ENCODE measurements at regions not wholly inside any gene's neighbourhood (a gene's known extent, or its start where the extent isn't known, plus 50 kb on each side); places are given as distances from the start of the nearest gene placed in this dataset.

DNA sequence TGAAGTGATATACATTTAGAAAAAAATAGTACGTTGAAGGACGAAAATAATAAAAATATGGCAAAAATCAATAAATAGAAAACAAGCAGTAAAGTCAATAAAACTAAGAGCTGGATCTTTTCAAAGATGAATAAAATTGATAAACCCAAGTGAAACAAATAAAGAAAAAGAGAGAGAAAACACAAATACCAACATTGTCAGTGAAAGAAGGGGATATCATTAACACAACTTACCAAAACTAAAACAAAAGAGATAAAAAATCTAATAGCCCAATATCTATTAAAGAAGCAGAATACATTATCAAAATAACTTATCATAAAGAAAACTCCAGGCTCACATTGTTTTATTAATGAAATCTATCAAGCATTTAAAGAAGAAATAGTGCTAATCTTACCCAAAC, 675.1 kb downstream of the UQCRFS1 start:
- TF ChIP-seq HDAC2 (IDR thresholded peaks at IDR 0.05): no peak
- TF ChIP-seq, protein P1, sequence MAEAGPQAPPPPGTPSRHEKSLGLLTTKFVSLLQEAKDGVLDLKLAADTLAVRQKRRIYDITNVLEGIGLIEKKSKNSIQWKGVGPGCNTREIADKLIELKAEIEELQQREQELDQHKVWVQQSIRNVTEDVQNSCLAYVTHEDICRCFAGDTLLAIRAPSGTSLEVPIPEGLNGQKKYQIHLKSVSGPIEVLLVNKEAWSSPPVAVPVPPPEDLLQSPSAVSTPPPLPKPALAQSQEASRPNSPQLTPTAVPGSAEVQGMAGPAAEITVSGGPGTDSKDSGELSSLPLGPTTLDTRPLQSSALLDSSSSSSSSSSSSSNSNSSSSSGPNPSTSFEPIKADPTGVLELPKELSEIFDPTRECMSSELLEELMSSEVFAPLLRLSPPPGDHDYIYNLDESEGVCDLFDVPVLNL (IDR thresholded peaks at IDR 0.05; ENCODE audit: low read depth, low read length): no peak
- TF ChIP-seq BMI1 (IDR thresholded peaks at IDR 0.05; ENCODE audit: borderline replicate concordance): no peak
- TF ChIP-seq MAX (IDR thresholded peaks at IDR 0.05; ENCODE audit: low read depth, low read length): no peak
- TF ChIP-seq, protein P2, sequence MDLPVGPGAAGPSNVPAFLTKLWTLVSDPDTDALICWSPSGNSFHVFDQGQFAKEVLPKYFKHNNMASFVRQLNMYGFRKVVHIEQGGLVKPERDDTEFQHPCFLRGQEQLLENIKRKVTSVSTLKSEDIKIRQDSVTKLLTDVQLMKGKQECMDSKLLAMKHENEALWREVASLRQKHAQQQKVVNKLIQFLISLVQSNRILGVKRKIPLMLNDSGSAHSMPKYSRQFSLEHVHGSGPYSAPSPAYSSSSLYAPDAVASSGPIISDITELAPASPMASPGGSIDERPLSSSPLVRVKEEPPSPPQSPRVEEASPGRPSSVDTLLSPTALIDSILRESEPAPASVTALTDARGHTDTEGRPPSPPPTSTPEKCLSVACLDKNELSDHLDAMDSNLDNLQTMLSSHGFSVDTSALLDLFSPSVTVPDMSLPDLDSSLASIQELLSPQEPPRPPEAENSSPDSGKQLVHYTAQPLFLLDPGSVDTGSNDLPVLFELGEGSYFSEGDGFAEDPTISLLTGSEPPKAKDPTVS (IDR thresholded peaks at IDR 0.05; ENCODE audit: low read depth, low read length): no peak
- TF ChIP-seq SREBF2 (IDR thresholded peaks at IDR 0.05; ENCODE audit: low read length): no peak
- no peak for TF ChIP-seq CTCF (IDR thresholded peaks at IDR 0.05 in 2 of 3, conservative IDR thresholded peaks at IDR 0.05 in 1 of 3; ENCODE audit: control insufficient read depth in 2 of 3, extremely low read depth in 1 of 3, insufficient read depth in 1 of 3, low read depth in 3 of 3, low read length in 3 of 3)
